ENCODE measurements at regions not wholly inside any gene's neighbourhood (a gene's known extent, or its start where the extent isn't known, plus 50 kb on each side); places are given as distances from the start of the nearest gene placed in this dataset.

- TF ChIP-seq CTCF (IDR thresholded peaks at IDR 0.05) (no peak), ZFX (IDR thresholded peaks at IDR 0.05; ENCODE audit: borderline replicate concordance) (no peak)
These were observed 50.4 kb upstream of the ENO4 start for GRCh38 chr10:116798859-116799258.
